ENCODE measurements at regions not wholly inside any gene's neighbourhood (a gene's known extent, or its start where the extent isn't known, plus 50 kb on each side); places are given as distances from the start of the nearest gene placed in this dataset.
"Not testable (repeated sequence)": the region's sequence is repeated elsewhere in the genome, so short reads cannot be mapped to it uniquely, and the experiment has no call there.

DNA sequence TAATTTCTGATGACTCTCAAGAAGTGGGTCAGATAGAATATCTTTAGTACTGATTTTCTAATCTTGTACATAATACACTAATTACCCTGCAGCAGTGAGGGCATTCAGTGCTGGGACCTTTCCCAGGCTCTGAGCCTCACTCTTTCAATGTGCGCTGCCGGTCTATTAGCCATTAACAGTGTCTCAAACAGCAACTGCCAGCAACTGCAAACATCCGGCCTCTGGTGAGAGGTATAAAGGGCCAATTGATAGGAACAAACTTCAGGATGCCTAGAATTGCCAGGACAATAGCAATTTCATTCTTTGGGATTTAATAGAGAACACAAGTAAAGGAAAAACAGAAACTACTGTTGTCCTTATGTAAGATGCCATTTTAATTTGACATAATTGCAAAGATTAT, 604.4 kb upstream of the SPRY2 start:
- FAIRE-seq, result no peak
- DNase-seq (ENCODE audit: low spot score), result no peak

GRCh38 chr13:80939581-80939980, 598.7 kb upstream of the SPRY2 start:
- FAIRE-seq (no peak), DNase-seq (ENCODE audit: low spot score) (no peak)

GRCh38 chr13:80931766-80932165, 590.8 kb upstream of the SPRY2 start:
- FAIRE-seq (no peak), DNase-seq (ENCODE audit: low spot score) (no peak)

DNA sequence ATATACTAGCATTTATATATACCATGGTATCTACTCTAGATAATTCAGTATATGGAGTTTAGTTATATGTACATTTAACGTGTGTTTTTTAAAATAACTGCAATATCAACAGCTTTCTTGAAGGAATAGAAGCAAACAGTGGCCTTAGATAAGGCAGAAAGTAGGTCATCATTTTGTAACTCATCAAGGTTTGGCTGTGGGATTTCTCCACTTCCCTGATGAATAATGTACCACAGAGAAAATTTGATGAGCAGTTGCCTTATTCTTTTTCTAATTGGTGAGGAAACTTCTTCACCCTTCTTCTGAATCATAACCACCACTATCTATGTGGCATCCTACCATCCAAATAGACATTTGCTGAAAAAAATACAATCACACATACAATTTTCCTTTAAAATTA, 590.2 kb upstream of the SPRY2 start:
- no peak for DNase-seq (ENCODE audit: low spot score)
- no peak for FAIRE-seq

- no peak for DNase-seq (ENCODE audit: low spot score)
- no peak for FAIRE-seq
These were observed 587.3 kb upstream of the SPRY2 start for GRCh38 chr13:80928241-80928640.

- DNase-seq (ENCODE audit: low spot score); FAIRE-seq: not testable (repeated sequence)
These were observed 585.1 kb upstream of the SPRY2 start for GRCh38 chr13:80926024-80926423.

GRCh38 chr13:80924596-80924995, 583.7 kb upstream of the SPRY2 start:
- FAIRE-seq (no peak), DNase-seq (ENCODE audit: low spot score) (no peak)

- DNase-seq (ENCODE audit: low spot score) (no peak), FAIRE-seq (no peak)
These were observed 583.0 kb upstream of the SPRY2 start for GRCh38 chr13:80923907-80924306.

GRCh38 chr13:80921971-80922370, 581.0 kb upstream of the SPRY2 start:
- FAIRE-seq, result no peak

GRCh38 chr13:80921541-80921940, 580.6 kb upstream of the SPRY2 start:
- no peak for FAIRE-seq
- no peak for DNase-seq (ENCODE audit: low spot score)

More at GRCh38 chr13:80921971-80922370, 581.0 kb upstream of the SPRY2 start:
- no peak for DNase-seq (ENCODE audit: low spot score)

- no peak for DNase-seq (ENCODE audit: low spot score)
- no peak for FAIRE-seq
These were observed 565.9 kb upstream of the SPRY2 start for GRCh38 chr13:80906860-80907259.

GRCh38 chr13:80904386-80904785, 563.5 kb upstream of the SPRY2 start:
- FAIRE-seq, result no peak
- DNase-seq (ENCODE audit: low spot score), result no peak

DNA sequence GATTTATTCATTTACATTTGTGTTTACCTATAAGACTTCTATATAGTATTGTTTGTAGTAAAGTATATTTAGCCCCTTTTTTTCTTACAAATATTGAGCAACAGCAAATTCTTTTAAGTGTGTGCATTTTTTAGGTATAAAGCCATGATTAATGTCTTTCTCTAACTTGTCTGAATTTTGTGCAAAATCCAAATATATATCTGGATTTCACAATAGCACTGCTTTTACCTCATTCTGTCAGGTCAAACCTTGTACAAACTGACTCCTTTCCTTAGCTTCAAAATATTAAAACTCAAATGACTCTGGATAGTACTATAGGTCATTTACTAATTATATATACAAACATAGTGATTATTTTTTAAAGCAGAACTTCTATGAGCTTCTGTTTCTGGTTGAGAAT, 563.0 kb upstream of the SPRY2 start:
- FAIRE-seq, result no peak
- no peak for DNase-seq (ENCODE audit: low spot score)

GRCh38 chr13:80901530-80901929, 560.6 kb upstream of the SPRY2 start:
- FAIRE-seq (no peak), DNase-seq (ENCODE audit: low spot score) (no peak)

DNA sequence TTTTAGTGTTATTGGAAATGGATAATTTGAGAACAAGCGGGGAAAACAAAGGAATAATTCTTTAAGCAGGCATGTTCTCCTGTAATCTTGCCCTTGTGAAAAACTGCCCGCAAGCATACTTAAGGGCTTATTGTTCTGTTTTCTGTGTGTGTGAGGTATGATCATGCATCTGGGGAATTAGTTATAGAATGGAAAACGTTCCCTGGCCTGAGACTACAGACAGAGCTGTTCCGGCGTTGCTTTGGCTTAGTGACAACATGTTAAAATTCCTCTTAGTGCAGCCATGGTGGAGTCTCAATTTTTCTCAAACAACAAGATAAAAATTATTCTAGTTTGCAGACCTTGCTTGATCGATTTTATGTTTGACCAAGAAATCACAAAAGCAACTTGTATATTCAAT, 560.2 kb upstream of the SPRY2 start:
- DNase-seq (ENCODE audit: low spot score), result no peak
- no peak for FAIRE-seq

GRCh38 chr13:80900561-80900960, 559.6 kb upstream of the SPRY2 start:
- no peak for DNase-seq (ENCODE audit: low spot score)
- no peak for FAIRE-seq

- DNase-seq (ENCODE audit: low spot score); FAIRE-seq: not testable (repeated sequence)
These were observed 556.7 kb upstream of the SPRY2 start for GRCh38 chr13:80897641-80898040.

DNA sequence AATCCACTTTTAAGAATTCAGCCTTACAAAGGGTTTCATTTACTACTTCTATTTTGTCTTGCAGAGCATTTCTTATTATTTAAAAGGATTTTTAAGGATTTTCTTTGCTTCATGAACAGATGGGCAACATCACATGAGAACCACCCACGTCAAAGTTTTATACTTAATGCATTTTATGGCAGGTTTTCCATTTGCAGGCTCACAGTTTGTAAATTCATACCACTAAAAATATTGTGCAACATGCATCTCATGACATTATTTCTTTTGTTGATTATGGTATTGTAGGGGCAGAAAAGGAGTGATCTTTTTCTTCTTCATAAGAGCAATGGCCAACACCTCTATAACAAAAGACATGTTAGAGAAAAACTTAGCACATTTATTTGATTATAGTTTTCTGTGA, 554.0 kb upstream of the SPRY2 start:
- no peak for FAIRE-seq
- no peak for DNase-seq (ENCODE audit: low spot score)

- FAIRE-seq (no peak), DNase-seq (ENCODE audit: low spot score) (no peak)
These were observed 548.9 kb upstream of the SPRY2 start for GRCh38 chr13:80889829-80890228.

DNA sequence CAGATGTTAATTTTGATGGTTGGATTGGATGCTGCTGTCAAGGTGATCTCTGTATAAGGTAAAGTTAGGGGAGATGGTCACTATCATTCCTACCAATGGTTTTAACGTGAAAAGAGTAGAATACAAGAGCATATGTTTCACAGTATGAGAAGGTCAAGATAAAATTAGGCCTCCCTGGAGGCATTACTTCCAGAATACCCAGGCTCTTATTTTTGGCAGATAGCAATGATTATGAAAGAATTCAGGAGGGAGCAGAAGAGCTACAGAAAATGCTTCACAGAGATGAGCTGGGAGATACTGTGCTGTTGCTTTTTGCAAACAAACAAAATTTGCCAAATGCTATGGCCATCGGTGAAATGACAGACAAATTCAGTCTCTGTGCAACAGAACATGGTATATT, 547.5 kb upstream of the SPRY2 start:
- FAIRE-seq, result no peak
- DNase-seq (ENCODE audit: low spot score), result no peak

DNA sequence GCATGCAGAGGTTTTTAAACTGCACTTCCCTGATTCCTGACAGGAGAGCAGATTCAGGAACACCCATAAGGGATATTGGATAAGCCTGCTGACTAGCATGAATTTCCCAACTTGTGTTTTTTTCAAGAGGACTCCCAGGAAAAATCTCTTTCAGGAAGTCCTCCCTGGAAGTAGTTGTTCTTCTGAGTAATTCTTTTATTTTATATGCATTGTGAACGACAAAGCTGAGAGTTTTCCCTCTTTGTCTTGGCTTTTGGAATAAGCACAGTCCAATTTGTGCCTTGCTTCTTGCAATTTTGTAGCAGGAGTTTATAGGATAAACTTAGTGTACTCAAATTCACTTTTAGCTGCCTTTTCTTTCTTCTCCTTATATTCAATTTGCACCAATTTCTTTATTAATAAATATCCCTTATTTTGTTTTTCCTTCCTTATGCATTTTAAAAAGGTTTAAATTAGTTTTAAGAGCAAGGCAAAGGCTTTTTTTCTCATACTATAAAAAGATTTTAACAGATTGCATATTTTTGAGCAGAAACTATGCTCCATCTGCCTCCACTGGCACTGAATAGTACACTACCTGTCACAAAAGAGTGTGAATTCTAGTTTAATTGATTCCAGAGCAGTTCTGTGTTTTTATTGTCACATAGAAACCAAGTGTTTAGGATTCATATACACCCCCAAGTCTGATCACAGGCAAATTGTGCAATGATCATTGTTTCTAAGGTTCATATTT, 543.3 kb upstream of the SPRY2 start:
- DNase-seq (ENCODE audit: low spot score) (no peak), FAIRE-seq (no peak)

GRCh38 chr13:80883545-80883944, 542.6 kb upstream of the SPRY2 start:
- FAIRE-seq (no peak), DNase-seq (ENCODE audit: low spot score) (no peak)

- no peak for FAIRE-seq
- no peak for DNase-seq (ENCODE audit: low spot score)
These were observed 541.1 kb upstream of the SPRY2 start for GRCh38 chr13:80881942-80882445.
